ENCODE measurements at regions not wholly inside any gene's neighbourhood (a gene's known extent, or its start where the extent isn't known, plus 50 kb on each side); places are given as distances from the start of the nearest gene placed in this dataset.

GRCh38 chr6:47093169-47093568 is 51.0 kb upstream of the ADGRF1 start:
- BruUV-seq (replicated peaks): no TSS peak
- POLR2A ChIA-PET (ENCODE audit: low non-redundant PET): no interaction called here
- intact Hi-C loops (cut with micrococcal nuclease; ENCODE audit: unreplicated experiment): no loop called here
- Histone ChIP-seq H3K4me3 (ENCODE audit: low read depth, low read length, poor library complexity, severe bottlenecking) (no peak overlapping the region), H3K9me3 (ENCODE audit: low read depth, low read length, poor library complexity, severe bottlenecking) (no peaks in the 10 kb centered on the region), H3K36me3 (ENCODE audit: insufficient read depth, low read length, poor library complexity, severe bottlenecking) (no peaks in the 10 kb centered on the region), H3K4me1 (ENCODE audit: insufficient read depth, low read length, poor library complexity, severe bottlenecking) (peaks cover 4% of the 10 kb centered on the region), H3K27ac (ENCODE audit: low read depth, low read length, poor library complexity, severe bottlenecking) (no peak overlapping the region), H3K27me3 (replicated peaks; ENCODE audit: insufficient read depth, low read depth, low read length, poor library complexity) (no peaks in the 10 kb centered on the region)
- CTCF ChIA-PET: no interaction called here
- TF ChIP-seq, protein P1, sequence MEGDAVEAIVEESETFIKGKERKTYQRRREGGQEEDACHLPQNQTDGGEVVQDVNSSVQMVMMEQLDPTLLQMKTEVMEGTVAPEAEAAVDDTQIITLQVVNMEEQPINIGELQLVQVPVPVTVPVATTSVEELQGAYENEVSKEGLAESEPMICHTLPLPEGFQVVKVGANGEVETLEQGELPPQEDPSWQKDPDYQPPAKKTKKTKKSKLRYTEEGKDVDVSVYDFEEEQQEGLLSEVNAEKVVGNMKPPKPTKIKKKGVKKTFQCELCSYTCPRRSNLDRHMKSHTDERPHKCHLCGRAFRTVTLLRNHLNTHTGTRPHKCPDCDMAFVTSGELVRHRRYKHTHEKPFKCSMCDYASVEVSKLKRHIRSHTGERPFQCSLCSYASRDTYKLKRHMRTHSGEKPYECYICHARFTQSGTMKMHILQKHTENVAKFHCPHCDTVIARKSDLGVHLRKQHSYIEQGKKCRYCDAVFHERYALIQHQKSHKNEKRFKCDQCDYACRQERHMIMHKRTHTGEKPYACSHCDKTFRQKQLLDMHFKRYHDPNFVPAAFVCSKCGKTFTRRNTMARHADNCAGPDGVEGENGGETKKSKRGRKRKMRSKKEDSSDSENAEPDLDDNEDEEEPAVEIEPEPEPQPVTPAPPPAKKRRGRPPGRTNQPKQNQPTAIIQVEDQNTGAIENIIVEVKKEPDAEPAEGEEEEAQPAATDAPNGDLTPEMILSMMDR (conservative IDR thresholded peaks at IDR 0.05; ENCODE audit: low read depth, low read length): no peak
- TF ChIP-seq EZH2 (IDR thresholded peaks at IDR 0.05; ENCODE audit: borderline replicate concordance, low read depth, low read length, poor library complexity, severe bottlenecking): no peak
- DNase-seq (ENCODE audit: low spot score): no peak

DNA sequence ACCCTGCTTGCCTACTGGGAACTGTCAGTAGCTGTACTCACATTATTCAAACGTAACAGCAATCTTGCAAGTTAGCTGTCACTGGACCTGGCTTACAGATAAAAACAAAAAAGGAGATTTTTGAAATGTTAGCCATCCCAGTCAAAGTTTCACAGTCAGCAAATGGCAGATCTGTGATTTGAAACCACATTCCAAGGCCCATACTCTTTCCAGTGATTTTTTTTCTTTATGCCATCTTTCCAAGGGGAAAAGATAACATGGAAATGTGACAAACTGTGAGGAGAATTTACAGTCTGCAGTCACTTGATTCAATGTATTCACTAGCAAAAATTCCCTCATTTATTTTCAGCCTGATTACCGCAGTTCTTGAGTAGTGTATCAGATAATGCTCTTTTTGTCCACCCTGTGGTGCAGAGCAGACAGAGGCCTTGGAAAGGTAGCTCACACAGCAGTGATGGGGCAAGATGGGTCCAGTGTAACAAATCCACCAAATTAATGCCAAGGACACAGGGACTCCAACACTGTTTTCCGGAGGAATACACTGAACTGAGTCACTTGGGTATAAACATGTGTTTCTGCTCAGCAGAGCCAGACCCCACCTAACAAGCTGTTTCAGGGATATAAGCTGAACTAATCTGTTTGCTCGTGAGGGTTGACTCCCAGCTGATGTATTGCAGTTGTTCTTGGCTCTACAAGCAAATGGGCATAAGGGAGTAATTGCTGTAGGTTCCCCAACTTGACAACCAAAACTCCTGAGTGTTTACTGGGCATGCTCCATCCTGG is 49.9 kb upstream of the ADGRF1 start:
- POLR2A ChIA-PET (ENCODE audit: low non-redundant PET): no interaction called here
- BruUV-seq (replicated peaks): no TSS peak

More for the DNA sequence above, 49.9 kb upstream of the ADGRF1 start:
- Histone ChIP-seq H3K27ac (ENCODE audit: low read depth, low read length, poor library complexity, severe bottlenecking) (no peak overlapping the region), H3K27me3 (replicated peaks; ENCODE audit: insufficient read depth, low read depth, low read length, poor library complexity) (no peaks in the 10 kb centered on the region), H3K4me1 (ENCODE audit: insufficient read depth, low read length, poor library complexity, severe bottlenecking) (no peaks in the 10 kb centered on the region), H3K36me3 (ENCODE audit: insufficient read depth, low read length, poor library complexity, severe bottlenecking) (no peaks in the 10 kb centered on the region), H3K9me3 (ENCODE audit: low read depth, low read length, poor library complexity, severe bottlenecking) (no peaks in the 10 kb centered on the region), H3K4me3 (ENCODE audit: low read depth, low read length, poor library complexity, severe bottlenecking) (no peak overlapping the region)
- TF ChIP-seq, protein P1 (conservative IDR thresholded peaks at IDR 0.05; ENCODE audit: low read depth, low read length): no peak
- no peak for TF ChIP-seq EZH2 (IDR thresholded peaks at IDR 0.05; ENCODE audit: borderline replicate concordance, low read depth, low read length, poor library complexity, severe bottlenecking)
- intact Hi-C loops (cut with micrococcal nuclease; ENCODE audit: unreplicated experiment): no loop called here
- CTCF ChIA-PET: no interaction called here
- no peak for DNase-seq (ENCODE audit: low spot score)

All from A673 (cell line).